HG03097 (cell line): ENCODE measurements at regions not wholly inside any gene's neighbourhood (a gene's known extent, or its start where the extent isn't known, plus 50 kb on each side); places are given as distances from the start of the nearest gene placed in this dataset.

Experiments
- ATAC-seq: cut with Tn5 transposase; IDR thresholded peaks from one replicate; pipeline ENCODE4 v1.9.1; 2021; ENCODE audit not compliant: unreplicated experiment, low FRiP score

DNA sequence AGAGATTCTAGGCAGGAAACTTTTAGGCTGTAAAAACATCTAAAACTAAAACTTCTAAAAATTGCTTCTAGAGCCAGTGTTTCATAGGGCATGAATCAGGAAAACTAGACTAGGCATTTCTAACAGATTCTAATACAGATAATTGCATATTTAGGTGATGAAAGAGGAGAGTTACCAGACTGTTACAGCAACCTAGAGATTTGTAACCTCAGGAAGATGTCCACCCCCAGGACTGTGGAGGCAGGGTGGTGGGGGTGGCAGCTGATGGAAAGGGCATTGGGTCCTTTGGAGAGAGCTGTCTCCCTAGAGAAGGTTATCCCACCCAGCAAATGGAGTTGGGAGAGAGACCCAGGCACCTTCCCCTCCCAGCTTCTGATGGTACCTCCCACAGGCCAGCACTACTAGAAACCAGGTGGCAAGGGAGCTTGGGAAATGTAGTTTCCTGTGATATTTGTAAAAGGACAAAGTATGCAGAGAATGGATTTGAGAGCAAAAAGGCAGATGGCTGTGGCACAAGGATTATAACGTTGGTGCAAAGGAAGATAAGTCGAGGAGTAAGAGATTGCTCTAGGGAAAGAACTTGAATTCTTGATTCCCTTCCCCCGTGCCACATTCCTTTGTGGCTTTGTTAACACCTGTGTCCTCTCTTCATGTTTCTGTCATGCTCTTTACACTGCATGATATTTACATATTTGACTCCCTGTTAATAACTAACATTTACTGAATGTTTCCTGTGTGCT is 75.6 kb upstream of the MGAT5 start:
- peak; percentile 60 for ATAC-seq

- no peak for ATAC-seq
These were observed 72.7 kb upstream of the MGAT5 start for GRCh38 chr2:134181219-134181618.

DNA sequence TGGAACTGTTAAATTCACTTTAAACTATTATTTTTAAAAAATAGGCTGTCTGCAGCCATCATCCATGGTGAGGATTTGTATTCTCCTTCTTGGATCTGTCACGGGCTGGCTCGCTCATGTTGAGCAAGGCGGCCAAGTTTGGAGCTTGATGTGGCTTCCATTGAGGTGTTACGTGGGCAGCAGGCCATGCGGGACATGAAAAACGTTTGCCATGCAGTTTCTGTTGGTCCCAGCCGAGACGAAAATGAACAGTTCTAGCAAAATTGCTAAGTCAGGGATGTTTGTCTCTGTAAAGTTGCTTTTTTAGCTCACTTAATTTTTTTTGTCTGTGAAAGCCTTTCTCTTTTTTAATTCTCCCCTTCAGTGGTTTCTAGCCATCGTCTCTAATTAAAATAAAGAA is 70.2 kb upstream of the MGAT5 start:
- ATAC-seq: no peak

DNA sequence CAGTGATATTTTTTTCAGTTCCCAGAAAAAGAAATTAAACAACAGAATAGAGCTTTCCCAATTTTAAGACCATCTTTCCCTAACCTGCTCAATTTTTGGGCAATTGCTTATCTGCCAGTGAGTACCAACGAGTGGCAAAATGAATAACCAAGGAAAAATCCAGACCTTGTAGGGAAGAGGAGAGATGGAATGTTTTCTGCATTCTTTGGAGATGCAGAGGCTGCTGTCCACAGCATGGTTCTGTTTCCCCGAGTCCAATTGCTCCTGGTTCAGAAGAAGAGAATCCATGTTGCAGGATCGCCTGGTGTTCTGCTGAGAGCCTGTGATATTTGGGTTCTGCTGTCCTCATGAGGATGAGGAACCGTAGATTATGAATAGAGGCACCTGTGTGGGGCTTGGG is 68.2 kb upstream of the MGAT5 start:
- ATAC-seq: no peak

GRCh38 chr2:134189009-134189720 is 64.7 kb upstream of the MGAT5 start:
- no peak for ATAC-seq

DNA sequence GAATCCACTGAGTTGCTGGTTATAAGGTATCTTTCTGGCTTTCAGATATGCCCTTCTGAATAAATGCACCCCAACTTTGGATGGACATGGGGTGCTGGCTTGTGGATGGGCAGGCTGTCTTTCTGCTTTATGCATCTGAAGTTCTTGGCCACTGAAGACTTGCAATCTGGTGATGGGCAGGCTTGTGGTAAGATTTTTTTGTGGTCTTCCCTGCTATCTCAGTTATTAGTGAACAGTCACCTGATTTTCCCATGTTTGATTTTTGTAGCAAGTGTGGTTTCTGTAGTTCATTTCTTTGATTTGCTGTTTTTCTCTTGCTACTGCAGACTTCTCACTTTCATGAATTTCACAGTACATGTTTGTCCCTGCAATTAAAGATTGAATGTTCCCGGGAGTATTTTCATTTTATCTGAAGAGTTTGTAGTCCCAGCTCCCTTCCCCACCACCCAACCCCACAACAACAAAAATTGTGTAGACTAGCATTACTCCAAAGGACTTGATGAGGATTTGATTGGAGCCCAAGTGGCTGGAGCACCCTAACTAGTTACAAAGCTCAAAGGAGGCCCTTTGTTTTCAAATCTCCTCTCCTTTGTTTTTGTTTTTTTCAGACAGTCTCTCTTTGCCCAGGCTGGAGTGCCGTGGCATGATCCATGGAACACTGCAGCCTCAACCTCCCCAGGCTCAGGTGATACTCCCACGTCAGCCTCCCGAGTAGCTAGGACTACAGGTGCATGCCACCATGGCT is 63.6 kb upstream of the MGAT5 start:
- ATAC-seq: no peak

DNA sequence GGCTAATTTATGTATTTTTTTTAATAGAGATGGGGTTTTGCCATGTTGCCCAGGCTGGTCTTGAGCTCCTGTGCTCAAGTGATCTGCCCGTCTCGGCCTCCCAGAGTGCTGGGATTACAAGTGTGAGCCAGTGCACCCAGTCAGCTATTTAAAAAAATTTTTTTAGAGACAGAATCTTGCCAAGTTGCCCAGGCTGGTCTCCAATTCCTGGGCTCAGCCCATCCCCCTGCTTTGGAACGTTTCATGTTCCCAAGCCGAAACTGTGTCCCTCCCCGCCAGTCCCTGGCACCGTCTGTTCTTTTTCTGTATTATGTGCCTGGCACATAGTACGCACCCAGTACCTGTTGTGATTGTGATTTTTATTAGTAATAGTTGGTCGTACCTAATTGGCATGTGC is 63.1 kb upstream of the MGAT5 start:
- ATAC-seq: no peak

GRCh38 chr2:134191835-134192234 is 62.0 kb upstream of the MGAT5 start:
- ATAC-seq: no peak

- no peak for ATAC-seq
These were observed 60.9 kb upstream of the MGAT5 start for GRCh38 chr2:134193006-134193405.

DNA sequence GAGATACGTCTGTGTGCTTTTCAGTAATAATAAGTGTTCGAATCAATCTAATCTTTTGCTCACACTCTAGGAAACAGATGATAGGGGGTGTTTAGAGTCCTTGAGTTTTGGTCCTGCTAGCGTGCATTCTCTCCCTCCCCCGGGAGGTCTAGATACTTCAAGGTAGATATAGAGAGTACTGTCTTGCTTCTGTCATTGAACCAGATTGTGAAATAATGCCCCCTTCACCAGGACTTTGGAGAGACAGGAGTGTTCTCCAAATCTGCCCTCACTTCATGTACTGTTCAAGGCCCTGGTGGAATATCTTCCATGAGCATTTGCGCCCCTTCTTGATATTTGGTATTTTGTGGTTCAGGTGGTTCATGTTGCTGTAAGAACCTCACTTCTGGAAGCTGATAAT is 59.4 kb upstream of the MGAT5 start:
- no peak for ATAC-seq

- no peak for ATAC-seq
These were observed 58.5 kb upstream of the MGAT5 start for GRCh38 chr2:134195341-134195740.

DNA sequence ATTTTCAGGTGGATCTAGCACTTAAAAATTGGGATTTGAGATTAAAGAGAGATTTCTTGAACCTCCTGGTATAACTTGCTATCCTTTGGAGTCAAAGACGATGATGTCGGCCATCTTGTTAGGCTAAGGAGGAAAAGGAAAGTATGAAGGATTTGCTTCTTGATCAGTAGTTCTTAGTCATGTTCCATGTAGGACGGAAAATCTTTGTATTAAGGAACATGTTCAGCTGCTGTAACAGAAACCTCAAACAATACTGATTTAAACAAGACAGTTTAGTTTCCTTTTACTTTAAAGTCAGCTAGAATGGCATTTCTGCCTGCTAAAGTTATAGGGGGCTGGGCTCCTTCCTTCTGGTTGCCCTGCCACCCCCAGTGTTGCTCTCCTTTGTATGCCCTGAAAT is 56.4 kb upstream of the MGAT5 start:
- no peak for ATAC-seq

- no peak for ATAC-seq
These were observed 55.8 kb upstream of the MGAT5 start for GRCh38 chr2:134198006-134198634.

GRCh38 chr2:134199123-134199522 is 54.7 kb upstream of the MGAT5 start:
- ATAC-seq: no peak

DNA sequence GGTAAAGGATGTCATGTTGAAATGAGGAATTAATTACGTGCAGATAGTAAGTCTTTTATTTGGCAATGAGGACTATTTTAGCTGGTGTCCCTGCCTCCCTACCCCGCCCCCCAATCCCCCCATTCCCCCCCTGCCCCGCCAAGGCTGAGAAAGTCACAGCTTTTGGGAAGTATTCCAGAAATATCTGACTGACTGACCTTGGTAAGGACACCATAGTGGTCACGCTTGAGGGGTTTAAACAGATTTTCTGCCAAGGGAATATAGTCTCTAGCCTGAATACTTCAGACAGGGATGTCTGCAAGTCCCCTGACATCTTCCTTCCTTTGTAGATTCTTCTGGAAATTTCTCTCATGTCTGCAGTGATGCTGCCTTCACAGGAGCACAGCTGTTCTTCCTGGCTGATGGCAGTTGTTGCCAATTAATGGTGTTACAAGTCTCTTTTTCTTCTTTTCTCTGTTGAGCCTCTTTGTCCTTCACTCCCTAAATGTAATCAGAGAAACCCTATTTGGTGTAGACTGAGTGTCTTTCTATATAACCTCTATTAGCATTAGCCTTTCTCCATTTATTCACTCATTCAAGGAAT is 53.7 kb upstream of the MGAT5 start:
- ATAC-seq: no peak

- ATAC-seq: no peak
These were observed 52.3 kb upstream of the MGAT5 start for GRCh38 chr2:134201533-134201932.

DNA sequence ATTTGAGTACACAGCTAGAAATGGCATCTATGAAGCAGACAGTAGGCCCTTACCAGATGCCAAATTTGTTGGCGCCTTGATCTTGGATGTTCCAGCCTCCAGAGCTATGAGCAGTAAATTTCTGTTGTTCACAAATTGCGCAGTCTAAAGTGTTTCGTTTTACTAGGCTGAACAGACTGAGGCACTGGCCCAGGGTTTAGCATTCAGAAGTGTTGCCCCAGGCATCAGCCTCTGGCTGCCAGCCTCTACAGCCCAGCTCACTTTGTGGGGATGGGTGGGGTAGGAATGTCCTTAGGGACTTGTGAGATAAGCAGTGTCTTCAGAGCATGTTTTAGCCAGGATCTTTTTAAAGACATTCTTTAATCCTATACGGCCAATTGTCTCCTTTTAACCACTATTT is 51.5 kb upstream of the MGAT5 start:
- no peak for ATAC-seq

DNA sequence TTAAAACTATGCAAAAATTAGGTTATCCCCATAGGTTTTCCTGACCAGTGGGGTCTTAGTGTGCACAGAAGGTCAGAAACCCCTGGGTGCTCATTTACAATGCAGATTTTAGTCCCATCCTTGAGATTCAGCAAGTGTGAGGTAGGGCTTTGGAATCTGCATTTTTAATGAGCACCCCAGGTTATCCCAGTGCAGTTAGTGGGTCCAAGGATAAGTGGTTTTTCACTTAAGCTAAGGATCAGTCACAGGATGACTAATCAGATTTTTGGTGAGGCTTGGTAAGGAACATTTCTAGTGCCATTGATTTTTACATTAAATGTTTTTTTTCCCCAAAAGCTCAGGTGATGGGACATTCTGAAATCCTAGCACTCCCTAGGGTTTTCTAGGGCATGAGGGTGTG is 50.7 kb upstream of the MGAT5 start:
- ATAC-seq: no peak
